ENCODE measurements at regions not wholly inside any gene's neighbourhood (a gene's known extent, or its start where the extent isn't known, plus 50 kb on each side); places are given as distances from the start of the nearest gene placed in this dataset.

DNA sequence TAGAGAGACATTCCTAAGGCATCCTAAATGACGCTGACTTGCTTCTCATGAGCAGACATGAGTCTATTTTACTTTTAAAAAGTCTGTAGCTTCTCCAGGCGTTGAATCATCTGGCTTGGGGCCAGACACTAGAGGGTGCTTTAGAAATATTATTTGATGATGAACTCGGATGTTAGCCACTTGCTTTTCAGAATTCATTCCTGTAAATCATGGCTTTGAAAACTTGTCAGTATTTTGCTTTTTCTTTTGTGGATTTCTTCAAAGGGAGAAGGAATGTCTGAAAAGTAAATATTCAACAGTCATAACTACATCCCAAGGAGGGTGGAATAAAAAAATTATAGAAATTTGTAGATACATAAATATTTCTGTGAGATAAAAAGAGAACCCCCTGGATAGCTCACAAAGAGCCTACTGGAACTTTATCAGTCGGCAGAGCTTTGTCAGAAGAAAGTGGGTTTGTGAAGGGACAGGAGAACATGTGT lies 370.8 kb downstream of the OSR1 start:
- Histone ChIP-seq H3K4me1 (ENCODE audit: control insufficient read depth, low read length) (no peaks in the 10 kb centered on the region), H4K20me1 (ENCODE audit: control insufficient read depth, insufficient read depth, low read depth, low read length) (no peaks in the 10 kb centered on the region), H3K27me3 (ENCODE audit: control insufficient read depth, low read length) (no peaks in the 10 kb centered on the region), H3K79me2 (ENCODE audit: control insufficient read depth, low read length) (no peaks in the 10 kb centered on the region), H3K9me2 (replicated peaks; ENCODE audit: control insufficient read depth, low read length) (no peaks in the 10 kb centered on the region), H3K9me3 (ENCODE audit: control insufficient read depth, insufficient read depth, low read length) (no peaks in the 10 kb centered on the region), H3F3A (ENCODE audit: control insufficient read depth, insufficient read depth) (no peaks in the 10 kb centered on the region), H3K27ac (ENCODE audit: low read depth, low read length) (no peak overlapping the region), H3K4me2 (ENCODE audit: low read length) (no peak overlapping the region), H3K36me3 (ENCODE audit: control insufficient read depth, low read length) (no peaks in the 10 kb centered on the region), H3K4me3 (ENCODE audit: low read length) (no peak overlapping the region)
- no peak for TF ChIP-seq EZH2phosphoT487 (IDR thresholded peaks at IDR 0.05; ENCODE audit: borderline replicate concordance, low read length)
- TF ChIP-seq, protein P1, sequence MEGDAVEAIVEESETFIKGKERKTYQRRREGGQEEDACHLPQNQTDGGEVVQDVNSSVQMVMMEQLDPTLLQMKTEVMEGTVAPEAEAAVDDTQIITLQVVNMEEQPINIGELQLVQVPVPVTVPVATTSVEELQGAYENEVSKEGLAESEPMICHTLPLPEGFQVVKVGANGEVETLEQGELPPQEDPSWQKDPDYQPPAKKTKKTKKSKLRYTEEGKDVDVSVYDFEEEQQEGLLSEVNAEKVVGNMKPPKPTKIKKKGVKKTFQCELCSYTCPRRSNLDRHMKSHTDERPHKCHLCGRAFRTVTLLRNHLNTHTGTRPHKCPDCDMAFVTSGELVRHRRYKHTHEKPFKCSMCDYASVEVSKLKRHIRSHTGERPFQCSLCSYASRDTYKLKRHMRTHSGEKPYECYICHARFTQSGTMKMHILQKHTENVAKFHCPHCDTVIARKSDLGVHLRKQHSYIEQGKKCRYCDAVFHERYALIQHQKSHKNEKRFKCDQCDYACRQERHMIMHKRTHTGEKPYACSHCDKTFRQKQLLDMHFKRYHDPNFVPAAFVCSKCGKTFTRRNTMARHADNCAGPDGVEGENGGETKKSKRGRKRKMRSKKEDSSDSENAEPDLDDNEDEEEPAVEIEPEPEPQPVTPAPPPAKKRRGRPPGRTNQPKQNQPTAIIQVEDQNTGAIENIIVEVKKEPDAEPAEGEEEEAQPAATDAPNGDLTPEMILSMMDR (IDR thresholded peaks at IDR 0.05; ENCODE audit: low read depth, low read length, poor library complexity, severe bottlenecking) = no peak

DNA sequence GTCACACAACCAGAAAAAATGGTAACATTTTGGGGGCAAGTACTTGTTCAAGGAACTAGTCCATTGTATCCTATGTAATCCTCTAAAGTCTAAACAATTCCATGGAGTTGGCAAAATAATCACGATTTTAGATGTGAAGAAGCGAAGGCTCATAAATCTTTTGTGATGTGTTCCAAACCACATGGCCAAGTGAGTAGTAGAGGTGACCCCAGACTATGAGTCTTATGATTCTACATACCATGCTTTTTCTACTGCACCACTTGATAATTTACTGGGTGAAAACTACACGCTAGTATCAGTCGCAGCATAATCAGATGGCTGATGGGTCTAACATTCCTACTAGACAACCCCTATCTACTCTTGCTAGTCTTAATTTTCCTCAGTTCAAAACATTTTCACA lies 371.4 kb downstream of the OSR1 start:
- Histone ChIP-seq H3K4me2 (ENCODE audit: low read length) (no peak overlapping the region), H3K27me3 (ENCODE audit: control insufficient read depth, low read length) (no peaks in the 10 kb centered on the region), H3K27ac (ENCODE audit: low read depth, low read length) (no peak overlapping the region), H3K4me1 (ENCODE audit: control insufficient read depth, low read length) (no peaks in the 10 kb centered on the region), H3K36me3 (ENCODE audit: control insufficient read depth, low read length) (no peaks in the 10 kb centered on the region), H3K9me2 (replicated peaks; ENCODE audit: control insufficient read depth, low read length) (no peaks in the 10 kb centered on the region), H3K79me2 (ENCODE audit: control insufficient read depth, low read length) (no peaks in the 10 kb centered on the region), H3F3A (ENCODE audit: control insufficient read depth, insufficient read depth) (no peaks in the 10 kb centered on the region), H3K4me3 (ENCODE audit: low read length) (no peak overlapping the region), H3K9me3 (ENCODE audit: control insufficient read depth, insufficient read depth, low read length) (no peaks in the 10 kb centered on the region), H4K20me1 (ENCODE audit: control insufficient read depth, insufficient read depth, low read depth, low read length) (no peaks in the 10 kb centered on the region)
- TF ChIP-seq EZH2phosphoT487 (IDR thresholded peaks at IDR 0.05; ENCODE audit: borderline replicate concordance, low read length) = no peak
- TF ChIP-seq, protein P1 (IDR thresholded peaks at IDR 0.05; ENCODE audit: low read depth, low read length, poor library complexity, severe bottlenecking) = no peak

DNA sequence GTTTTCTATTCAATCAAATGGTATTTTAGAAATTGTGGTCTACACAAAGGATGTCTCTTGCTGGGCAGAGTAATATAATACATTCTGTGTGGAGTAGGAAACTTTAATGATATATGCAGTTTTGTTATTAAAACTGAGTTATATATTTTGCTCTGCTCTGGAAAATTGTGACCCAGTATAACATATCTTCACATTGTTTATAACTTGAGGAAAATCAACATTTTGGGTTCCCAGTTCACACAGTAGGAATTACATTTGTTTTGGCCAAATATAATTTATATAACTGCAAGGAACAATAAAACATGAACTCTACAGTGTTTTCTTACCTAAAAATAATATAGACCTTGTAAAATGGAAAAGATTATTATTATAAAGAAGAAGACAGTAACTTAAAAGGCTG lies 372.4 kb downstream of the OSR1 start:
- Histone ChIP-seq H3K9me2 (replicated peaks; ENCODE audit: control insufficient read depth, low read length) (no peaks in the 10 kb centered on the region), H3K36me3 (ENCODE audit: control insufficient read depth, low read length) (no peaks in the 10 kb centered on the region), H3K4me1 (ENCODE audit: control insufficient read depth, low read length) (no peaks in the 10 kb centered on the region), H3K27me3 (ENCODE audit: control insufficient read depth, low read length) (no peaks in the 10 kb centered on the region), H3K27ac (ENCODE audit: low read depth, low read length) (no peak overlapping the region), H4K20me1 (ENCODE audit: control insufficient read depth, insufficient read depth, low read depth, low read length) (no peaks in the 10 kb centered on the region), H3K79me2 (ENCODE audit: control insufficient read depth, low read length) (no peaks in the 10 kb centered on the region), H3K4me2 (ENCODE audit: low read length) (no peak overlapping the region), H3F3A (ENCODE audit: control insufficient read depth, insufficient read depth) (no peaks in the 10 kb centered on the region), H3K9me3 (ENCODE audit: control insufficient read depth, insufficient read depth, low read length) (no peaks in the 10 kb centered on the region), H3K4me3 (ENCODE audit: low read length) (no peak overlapping the region)
- TF ChIP-seq, protein P1 (IDR thresholded peaks at IDR 0.05; ENCODE audit: low read depth, low read length, poor library complexity, severe bottlenecking) = no peak
- TF ChIP-seq EZH2phosphoT487 (IDR thresholded peaks at IDR 0.05; ENCODE audit: borderline replicate concordance, low read length) = no peak

All from DOHH2 (cell line).